ENCODE measurements at regions not wholly inside any gene's neighbourhood (a gene's known extent, or its start where the extent isn't known, plus 50 kb on each side); places are given as distances from the start of the nearest gene placed in this dataset.

GRCh38 chr5:155773680-155774079, 553.3 kb upstream of the SGCD start:
- Histone ChIP-seq H2BK5ac (ENCODE audit: low read depth, low read length) (no peak overlapping the region), H4K5ac (ENCODE audit: insufficient read length, low read depth, low read length) (no peak overlapping the region), H3K56ac (replicated peaks; ENCODE audit: insufficient read length, low read depth, low read length) (no peak overlapping the region), H4K91ac (replicated peaks; ENCODE audit: insufficient read length, low read length) (no peak overlapping the region), H3K4ac (replicated peaks; ENCODE audit: insufficient read length, low read depth, low read length) (no peak overlapping the region), H3K23me2 (ENCODE audit: low read depth, low read length) (no peaks in the 10 kb centered on the region), H3K36me3 (ENCODE audit: control insufficient read depth in 2 of 4, insufficient read depth in 4 of 4, low read length in 3 of 4) (no peaks in the 10 kb centered on the region), H3K79me1 (ENCODE audit: low read depth, low read length) (no peaks in the 10 kb centered on the region), H3K18ac (ENCODE audit: extremely low read depth, low read length) (no peak overlapping the region), H3K9me3 (ENCODE audit: insufficient read depth in 2 of 2, low read depth in 1 of 2, low read length in 1 of 2) (no peaks in the 10 kb centered on the region), H3K23ac (ENCODE audit: insufficient read length) (no peak overlapping the region), H3K79me2 (ENCODE audit: control insufficient read depth in 1 of 2, insufficient read depth in 2 of 2, low read length in 2 of 2) (no peaks in the 10 kb centered on the region), H4K8ac (ENCODE audit: extremely low read depth, insufficient read depth, low read length) (no peak overlapping the region), H2BK12ac (ENCODE audit: low read depth, low read length) (no peak overlapping the region; the same call in 1 of the 2 replicates), H2AK5ac (ENCODE audit: low read depth, low read length) (no peak overlapping the region), H2BK20ac (ENCODE audit: low read length) (no peak overlapping the region), H3K27me3 (replicated peaks in 1 of 4; ENCODE audit: control insufficient read depth in 3 of 4, extremely low read depth in 1 of 4, insufficient read depth in 3 of 4, low read length in 3 of 4) (no peaks in the 10 kb centered on the region), H3K4me3 (ENCODE audit: extremely low read depth in 1 of 4, insufficient read depth in 2 of 4, low read depth in 3 of 4, low read length in 4 of 4) (no peak overlapping the region), H3K27ac (ENCODE audit: low read depth, low read length) (no peak overlapping the region), H3K9ac (replicated peaks in 1 of 4; ENCODE audit: extremely low read depth in 1 of 4, low read depth in 3 of 4, low read length in 3 of 4) (no peak overlapping the region), H3K4me2 (ENCODE audit: insufficient read depth in 1 of 2, low read depth in 2 of 2, low read length in 2 of 2) (no peak overlapping the region), H2BK120ac (replicated peaks; ENCODE audit: low read depth, low read length) (no peak overlapping the region), H4K20me1 (replicated peaks in 1 of 2; ENCODE audit: control insufficient read depth in 1 of 2, insufficient read depth in 2 of 2, low read length in 2 of 2) (no peaks in the 10 kb centered on the region), H2AFZ (ENCODE audit: low read length) (no peak overlapping the region), H2BK15ac (ENCODE audit: low read length) (peak overlapping the region; percentile 12; the same call in 1 of the 2 replicates), H3K14ac (ENCODE audit: insufficient read length) (no peak overlapping the region), H3K4me1 (replicated peaks in 1 of 4; ENCODE audit: control insufficient read depth in 3 of 4, insufficient read depth in 4 of 4, low read length in 3 of 4) (peaks cover 0 to 5% (median 2%) of the 10 kb centered on the region in 4 experiments; a peak in 2 of 7 replicates)
- POLR2A ChIA-PET (ENCODE audit: partially characterized antibody) = no interaction called here
- FAIRE-seq (no peak), DNase-seq (ENCODE audit: low read depth in 1 of 2, low spot score in 2 of 2) (no peak)
- WGBS, 2 experiments (ENCODE audit: extremely low coverage in 1 of 2, insufficient coverage in 1 of 2, insufficient read length in 1 of 2, insufficient replicate concordance in 2 of 2, low coverage in 1 of 2, low lambda C conversion rate in 2 of 2, missing lambda C conversion rate in 1 of 2) = 100% methylated on average over 2 of the region's 2 CpGs; no CpG with 5 or more reads in 1 of the 2 experiments
- CTCF ChIA-PET (ENCODE audit: partially characterized antibody) = interaction anchor here (1.2 kb wide), 1 partner anchor 296 kb away, joined by 3 read pairs; no protein-coding TSS in a partner anchor
- TF ChIP-seq JUND (IDR thresholded peaks at IDR 0.05; ENCODE audit: low read length) = no peak
- no peak for TF ChIP-seq SP2 (IDR thresholded peaks at IDR 0.05; ENCODE audit: low read length)
- no peak for TF ChIP-seq JUN (IDR thresholded peaks at IDR 0.05; ENCODE audit: low read depth, low read length)
- no peak for TF ChIP-seq CBX5 (IDR thresholded peaks at IDR 0.05; ENCODE audit: low read depth, low read length)
- TF ChIP-seq EZH2 (IDR thresholded peaks at IDR 0.05; ENCODE audit: low read depth, low read length, severe bottlenecking) = no peak
- TF ChIP-seq KDM4A (IDR thresholded peaks at IDR 0.05; ENCODE audit: low read depth, low read length, severe bottlenecking) = no peak
- no peak for TF ChIP-seq CHD2 (IDR thresholded peaks at IDR 0.05; ENCODE audit: low read length)
- no peak for TF ChIP-seq RNF2 (IDR thresholded peaks at IDR 0.05; ENCODE audit: borderline replicate concordance, low read depth, low read length, missing control alignments, poor library complexity, severe bottlenecking)
- no peak for TF ChIP-seq SUZ12 (IDR thresholded peaks at IDR 0.05; ENCODE audit: low read length)

All from H1 (cell line).